OCI-LY7 (cell line): ENCODE measurements at regions not wholly inside any gene's neighbourhood (a gene's known extent, or its start where the extent isn't known, plus 50 kb on each side); places are given as distances from the start of the nearest gene placed in this dataset.

Source experiments
- BruUV-seq: library from RNA; stranded (reverse); fragments of 400-500 nt; replicated peaks from 2 replicates; lab custom pipeline; 2021; lab: Mats Ljungman, UMichigan
- CTCF ChIA-PET: fragments of 300-600 bp; sonication (Branson Sonifier 250); formaldehyde crosslinking; loops from one replicate; lab custom pipeline; 2022; ENCODE audit warnings: antibody characterized with exemption; ENCODE audit not compliant: unreplicated experiment; lab: Charles Lee
- POLR2A ChIA-PET: fragments of 300-600 bp; sonication (Branson Sonifier 250); formaldehyde crosslinking; loops from one replicate; lab custom pipeline; 2022; ENCODE audit warnings: antibody characterized with exemption; lab: Charles Lee
- DNase-seq: peaks from one replicate; pipeline ENCODE4 v3.0.0-alpha.2; 2015; ENCODE audit warnings: low spot score
- H2AFZ ChIP-seq: fragments of 200-600 bp; sonication (generic), shearing (Covaris generic); 2 replicates; pipeline ENCODE4 v1.6.1; 2014; ENCODE audit warnings: mild to moderate bottlenecking, antibody characterized with exemption, low read length, moderate library complexity
- H3K27ac ChIP-seq: fragments of 200-600 bp; sonication (generic); 2 replicates; pipeline ENCODE4 v1.5.1; 2014; ENCODE audit warnings: mixed run types, low read depth, mild to moderate bottlenecking, moderate library complexity, low read length, inconsistent platforms; ENCODE audit not compliant: poor library complexity, severe bottlenecking
- H3K36me3 ChIP-seq: fragments of 200-600 bp; sonication (generic); 2 replicates; pipeline ENCODE4 v1.6.1; 2014; ENCODE audit warnings: mild to moderate bottlenecking, antibody characterized with exemption, low read length, moderate library complexity, mixed read lengths; ENCODE audit not compliant: insufficient read depth
- H3K4me1 ChIP-seq: fragments of 200-600 bp; sonication (generic); 2 replicates; pipeline ENCODE4 v1.5.1; 2014; ENCODE audit warnings: mild to moderate bottlenecking, low read length; ENCODE audit not compliant: insufficient read depth, poor library complexity, severe bottlenecking
- H3K4me2 ChIP-seq: fragments of 200-600 bp; sonication (generic); 2 replicates; pipeline ENCODE4 v1.6.1; 2014; ENCODE audit warnings: mild to moderate bottlenecking, low read length
- H3K4me3 ChIP-seq: fragments of 200-600 bp; sonication (generic); 2 replicates; pipeline ENCODE4 v1.5.1; 2014; ENCODE audit warnings: mild to moderate bottlenecking, low read depth, low read length; ENCODE audit not compliant: poor library complexity, severe bottlenecking
- H3K79me2 ChIP-seq: fragments of 200-600 bp; sonication (generic); 2 replicates; pipeline ENCODE4 v1.6.1; 2016; ENCODE audit warnings: low read depth, mild to moderate bottlenecking, low read length, moderate library complexity, mixed read lengths; ENCODE audit not compliant: insufficient read depth
- H3K9me2 ChIP-seq: fragments of 200-600 bp; sonication (generic); 2 replicates; pipeline ENCODE4 v1.6.1; 2016; ENCODE audit warnings: mild to moderate bottlenecking, low read length, mixed read lengths; ENCODE audit not compliant: insufficient read depth
- H3K9me3 ChIP-seq: fragments of 200-600 bp; sonication (generic); 2 replicates; pipeline ENCODE4 v1.6.1; 2014; ENCODE audit warnings: mild to moderate bottlenecking, mixed run types, low read length, mixed read lengths
- H4K20me1 ChIP-seq: fragments of 200-600 bp; sonication (generic); 2 replicates; pipeline ENCODE4 v1.6.1; 2014; ENCODE audit warnings: mild to moderate bottlenecking, antibody characterized with exemption, low read length, moderate library complexity, mixed read lengths; ENCODE audit not compliant: insufficient read depth
- EZH2phosphoT487 ChIP-seq: fragments of 200-600 bp; sonication (generic); IDR thresholded peaks from 2 replicates; pipeline ENCODE4 v1.6.1; 2018; ENCODE audit warnings: low read depth, borderline replicate concordance, mild to moderate bottlenecking, mixed run types, antibody characterized with exemption, low read length, moderate library complexity, mixed read lengths
- intact Hi-C: fragments of 100-400 bp; cut with micrococcal nuclease; formaldehyde crosslinking; loops from one replicate; pipeline ENCODE4 v1.10.0; 2022; ENCODE audit not compliant: unreplicated experiment
- TF ChIP-seq, protein P1 (sequence below): fragments of 200-600 bp; sonication (generic); conservative IDR thresholded peaks from 2 replicates; pipeline ENCODE4 v1.5.1; 2014; ENCODE audit warnings: mild to moderate bottlenecking, antibody characterized with exemption, low read length, moderate library complexity, mixed read lengths

DNA sequence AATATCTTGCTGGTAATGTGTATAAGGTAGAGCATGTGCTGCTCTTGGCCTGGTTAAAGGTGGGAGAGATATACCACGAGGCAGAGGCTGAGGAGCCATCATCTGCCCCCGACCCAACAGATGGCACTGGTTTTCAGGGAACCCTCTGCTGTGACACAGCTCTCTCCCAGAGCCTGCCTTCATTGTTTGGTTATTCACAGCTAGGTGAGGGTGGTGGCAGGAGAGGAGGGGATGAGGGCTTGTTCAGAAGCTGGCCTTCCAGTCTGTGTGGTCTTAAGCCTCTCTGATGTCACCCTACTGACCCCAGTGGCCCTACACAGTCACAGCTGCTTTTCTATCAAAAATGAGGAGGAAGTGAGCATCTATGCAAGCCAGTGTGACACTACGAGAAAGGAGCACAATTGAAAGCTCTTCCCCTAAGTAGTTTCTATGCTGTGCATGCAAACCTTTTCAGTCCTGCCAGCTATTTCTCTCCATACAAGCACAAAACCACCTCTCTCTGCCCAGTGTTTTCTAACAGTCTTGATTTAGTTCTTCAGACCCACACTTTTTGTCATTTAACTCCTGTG lies 258.4 kb upstream of the AGTR1 start:
- DNase-seq: no peak
- Histone ChIP-seq H3K4me2 (no peak overlapping the region), H3K9me3 (no peaks in the 10 kb centered on the region), H3K4me3 (no peak overlapping the region), H3K36me3 (no peaks in the 10 kb centered on the region), H3K4me1 (no peaks in the 10 kb centered on the region), H3K27ac (no peak overlapping the region), H4K20me1 (no peaks in the 10 kb centered on the region), H3K9me2 (no peaks in the 10 kb centered on the region), H2AFZ (no peak overlapping the region), H3K79me2 (no peaks in the 10 kb centered on the region)
- intact Hi-C loops: no loop called here
- TF ChIP-seq EZH2phosphoT487: no peak
- BruUV-seq: no TSS peak
- ChIA-PET POLR2A (no interaction called here), CTCF (no interaction called here)

- CTCF ChIA-PET: no interaction called here
These were observed 256.5 kb upstream of the AGTR1 start for GRCh38 chr3:148441191-148441590.

GRCh38 chr3:148450819-148451218 lies 246.9 kb upstream of the AGTR1 start:
- H3K27ac ChIP-seq: no peak overlapping the region
- TF ChIP-seq, protein P1, sequence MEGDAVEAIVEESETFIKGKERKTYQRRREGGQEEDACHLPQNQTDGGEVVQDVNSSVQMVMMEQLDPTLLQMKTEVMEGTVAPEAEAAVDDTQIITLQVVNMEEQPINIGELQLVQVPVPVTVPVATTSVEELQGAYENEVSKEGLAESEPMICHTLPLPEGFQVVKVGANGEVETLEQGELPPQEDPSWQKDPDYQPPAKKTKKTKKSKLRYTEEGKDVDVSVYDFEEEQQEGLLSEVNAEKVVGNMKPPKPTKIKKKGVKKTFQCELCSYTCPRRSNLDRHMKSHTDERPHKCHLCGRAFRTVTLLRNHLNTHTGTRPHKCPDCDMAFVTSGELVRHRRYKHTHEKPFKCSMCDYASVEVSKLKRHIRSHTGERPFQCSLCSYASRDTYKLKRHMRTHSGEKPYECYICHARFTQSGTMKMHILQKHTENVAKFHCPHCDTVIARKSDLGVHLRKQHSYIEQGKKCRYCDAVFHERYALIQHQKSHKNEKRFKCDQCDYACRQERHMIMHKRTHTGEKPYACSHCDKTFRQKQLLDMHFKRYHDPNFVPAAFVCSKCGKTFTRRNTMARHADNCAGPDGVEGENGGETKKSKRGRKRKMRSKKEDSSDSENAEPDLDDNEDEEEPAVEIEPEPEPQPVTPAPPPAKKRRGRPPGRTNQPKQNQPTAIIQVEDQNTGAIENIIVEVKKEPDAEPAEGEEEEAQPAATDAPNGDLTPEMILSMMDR: no peak
- no peak for TF ChIP-seq EZH2phosphoT487
- BruUV-seq: no TSS peak
- H3K79me2 ChIP-seq: no peaks in the 10 kb centered on the region
- H3K4me2 ChIP-seq: no peak overlapping the region
- no peaks in the 10 kb centered on the region for H3K36me3 ChIP-seq
- CTCF ChIA-PET: no interaction called here
- H2AFZ ChIP-seq: no peak overlapping the region
- DNase-seq: no peak
- no peaks in the 10 kb centered on the region for H3K9me2 ChIP-seq
- POLR2A ChIA-PET: interaction anchor here (0.6 kb wide), 1 partner anchor 21 kb away, joined by 3 read pairs; no protein-coding TSS in a partner anchor
- H3K4me1 ChIP-seq: no peaks in the 10 kb centered on the region
- no peaks in the 10 kb centered on the region for H3K9me3 ChIP-seq
- H3K4me3 ChIP-seq: no peak overlapping the region
- intact Hi-C loops: no loop called here
- no peaks in the 10 kb centered on the region for H4K20me1 ChIP-seq

More at GRCh38 chr3:148441191-148441590, 256.5 kb upstream of the AGTR1 start:
- no peaks in the 10 kb centered on the region for H4K20me1 ChIP-seq
- no peaks in the 10 kb centered on the region for H3K36me3 ChIP-seq
- no peaks in the 10 kb centered on the region for H3K79me2 ChIP-seq
- no peaks in the 10 kb centered on the region for H3K9me2 ChIP-seq
- no peaks in the 10 kb centered on the region for H3K4me1 ChIP-seq
- H3K4me2 ChIP-seq: no peak overlapping the region
- no peaks in the 10 kb centered on the region for H3K9me3 ChIP-seq
- DNase-seq: no peak
- intact Hi-C loops: no loop called here
- no peak overlapping the region for H3K4me3 ChIP-seq
- BruUV-seq: no TSS peak
- TF ChIP-seq, protein P1: no peak
- TF ChIP-seq EZH2phosphoT487: no peak
- H2AFZ ChIP-seq: no peak overlapping the region
- H3K27ac ChIP-seq: no peak overlapping the region
- POLR2A ChIA-PET: no interaction called here
